Peyer's patch (tissue), 4 donors: ENCODE measurements at regions not wholly inside any gene's neighbourhood (a gene's known extent, or its start where the extent isn't known, plus 50 kb on each side); places are given as distances from the start of the nearest gene placed in this dataset.

Experiments used
- CTCF ChIP-seq, 6 experiments: fragments of 450-650 bp in 4 of 6; fragments of 200-600 bp in 2 of 6; sonication (generic) in 1 of 6; IDR thresholded peaks; one replicate each; pipeline ENCODE4 v1.5.1; 2017 to 2019; ENCODE audit warnings: antibody characterized with exemption in 6 of 6, mild to moderate bottlenecking in 3 of 6, moderate library complexity in 1 of 6
- POLR2A ChIP-seq, 2 donors: fragments of 450-650 bp; IDR thresholded peaks; one replicate each; pipeline ENCODE4 v1.5.1; 2017; ENCODE audit warnings: antibody characterized with exemption in 2 of 2, mild to moderate bottlenecking in 2 of 2, moderate library complexity in 2 of 2

DNA sequence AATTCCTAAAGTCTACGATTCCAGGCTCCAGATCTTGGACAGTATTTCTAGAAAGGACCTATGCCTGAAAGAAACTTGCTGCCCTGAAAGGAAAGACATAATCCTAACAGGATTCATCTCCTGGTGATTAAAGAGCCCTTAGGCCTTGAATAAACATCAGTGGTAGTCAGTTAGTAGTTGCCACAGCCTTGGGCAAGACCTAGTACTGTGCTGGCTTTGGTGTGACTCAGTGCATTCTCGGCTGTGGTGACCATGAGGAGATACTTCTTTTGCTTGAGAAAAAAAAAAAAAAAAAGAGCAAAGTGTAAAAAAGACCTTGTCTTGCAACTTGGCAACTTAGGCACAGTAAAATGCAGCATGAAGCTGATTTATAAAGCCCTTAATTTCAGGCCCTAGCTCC lies 188.2 kb downstream of the DCAF12L2 start:
- TF ChIP-seq CTCF (IDR thresholded peaks at IDR 0.05): no peak
- TF ChIP-seq POLR2A (IDR thresholded peaks at IDR 0.05): no peak
